Endodermal cell (in vitro differentiated cells): ENCODE measurements at regions not wholly inside any gene's neighbourhood (a gene's known extent, or its start where the extent isn't known, plus 50 kb on each side); places are given as distances from the start of the nearest gene placed in this dataset.

Experiments
- DNase-seq: peaks from one replicate; pipeline ENCODE4 v3.0.0-alpha.2; 2017
- H3K27ac ChIP-seq: 2 replicates; pipeline ENCODE4 v1.5.1; 2013; ENCODE audit warnings: mild to moderate bottlenecking, low read depth, low read length, moderate library complexity
- H3K27me3 ChIP-seq: 2 replicates; pipeline ENCODE4 v1.6.1; 2013; ENCODE audit warnings: mild to moderate bottlenecking, low read length, moderate library complexity; ENCODE audit not compliant: insufficient read depth, control insufficient read depth, poor library complexity, severe bottlenecking
- H3K36me3 ChIP-seq: 2 replicates; pipeline ENCODE4 v1.7.0; 2013; ENCODE audit warnings: mild to moderate bottlenecking, low read length, moderate library complexity; ENCODE audit not compliant: control insufficient read depth, insufficient read depth
- H3K4me1 ChIP-seq: one replicate; pipeline ENCODE4 v1.7.0; 2013; ENCODE audit warnings: low read length; ENCODE audit not compliant: control insufficient read depth, insufficient read depth
- H3K4me3 ChIP-seq: 2 replicates; pipeline ENCODE4 v1.5.1; 2013; ENCODE audit warnings: mild to moderate bottlenecking, low read length, moderate library complexity
- H3K9ac ChIP-seq: 2 replicates; pipeline ENCODE4 v1.6.1; 2013; ENCODE audit warnings: mild to moderate bottlenecking, low read length, moderate library complexity; ENCODE audit not compliant: poor library complexity, severe bottlenecking; ENCODE audit errors: extremely low read depth
- H3K9me3 ChIP-seq: 2 replicates; pipeline ENCODE4 v1.6.1; 2013; ENCODE audit warnings: mild to moderate bottlenecking, low read length, moderate library complexity; ENCODE audit not compliant: control insufficient read depth
- H3K27ac Mint-ChIP-seq: 2 replicates; pipeline ENCODE4 v1.8.0; 2020; ENCODE audit warnings: mixed read lengths
- H3K27me3 Mint-ChIP-seq: 2 replicates; pipeline ENCODE4 v1.8.0; 2021; ENCODE audit warnings: mild to moderate bottlenecking, mixed read lengths; ENCODE audit not compliant: insufficient read depth
- H3K36me3 Mint-ChIP-seq: 2 replicates; pipeline ENCODE4 v1.8.0; 2020; ENCODE audit warnings: low read depth, mixed read lengths
- H3K4me1 Mint-ChIP-seq: 2 replicates; pipeline ENCODE4 v1.8.0; 2020; ENCODE audit warnings: mixed read lengths
- H3K4me3 Mint-ChIP-seq: 2 replicates; pipeline ENCODE4 v1.8.0; 2020; ENCODE audit warnings: mild to moderate bottlenecking, moderate library complexity, mixed read lengths
- H3K9me3 Mint-ChIP-seq: 2 replicates; pipeline ENCODE4 v1.8.0; 2020; ENCODE audit warnings: mild to moderate bottlenecking, mixed read lengths
- CTCF ChIP-seq: fragments of 200-600 bp; sonication (generic); conservative IDR thresholded peaks from 2 replicates; pipeline ENCODE4 v1.5.0; 2021; ENCODE audit warnings: antibody characterized with exemption, mild to moderate bottlenecking
- WGBS, 2 experiments: methylation state at CpG; one replicate each; pipeline versions ENCODE4 v1.1.5 to v1.1.7; 2013; ENCODE audit warnings: missing lambda C conversion rate in 2 of 2, mixed read lengths in 1 of 2; ENCODE audit not compliant: insufficient coverage in 1 of 2, insufficient read length in 1 of 2; 5-methylcytosine and 5-hydroxymethylcytosine counted together

- 92 to 94% methylated on average over 4 of the region's 4 CpGs for WGBS, 2 experiments
- Mint-ChIP-seq H3K4me1 (peaks cover 28% of the 10 kb centered on the region), H3K9me3 (no peaks in the 10 kb centered on the region), H3K27ac (no peak overlapping the region), H3K36me3 (no peaks in the 10 kb centered on the region), H3K4me3 (no peak overlapping the region), H3K27me3 (peaks cover 27% of the 10 kb centered on the region)
- peaks cover 3% of the 10 kb centered on the region for H3K4me1 ChIP-seq
- no peak for DNase-seq
- no peak overlapping the region for H3K27ac ChIP-seq
- no peaks in the 10 kb centered on the region for H3K36me3 ChIP-seq
- TF ChIP-seq CTCF, result no peak
- no peak overlapping the region for H3K9ac ChIP-seq
- peaks cover 22% of the 10 kb centered on the region for H3K27me3 ChIP-seq
- H3K9me3 ChIP-seq, result no peaks in the 10 kb centered on the region
- H3K4me3 ChIP-seq, result no peak overlapping the region
Observed at GRCh38 chr15:38674448-38674847, 109.8 kb upstream of the RASGRP1 start.

- H3K4me1 ChIP-seq, result peaks cover 7% of the 10 kb centered on the region
- H3K27ac ChIP-seq, result no peak overlapping the region
- H3K27ac Mint-ChIP-seq, result no peak overlapping the region
- no peaks in the 10 kb centered on the region for H3K9me3 ChIP-seq
- DNase-seq, result no peak
- no peaks in the 10 kb centered on the region for H3K9me3 Mint-ChIP-seq
- H3K9ac ChIP-seq, result no peak overlapping the region
- no peak overlapping the region for H3K4me3 Mint-ChIP-seq
- TF ChIP-seq CTCF, result no peak
- H3K36me3 Mint-ChIP-seq, result no peaks in the 10 kb centered on the region
- peaks cover 11% of the 10 kb centered on the region for H3K4me1 Mint-ChIP-seq
- WGBS, 2 experiments, result 95% methylated on average over 2 of the region's 2 CpGs; no CpG with 5 or more reads in 1 of the 2 experiments
- H3K36me3 ChIP-seq, result no peaks in the 10 kb centered on the region
- no peak overlapping the region for H3K4me3 ChIP-seq
- peaks cover 22% of the 10 kb centered on the region for H3K27me3 ChIP-seq
- H3K27me3 Mint-ChIP-seq, result peaks cover 37% of the 10 kb centered on the region
Observed at GRCh38 chr15:38678281-38678680, 113.7 kb upstream of the RASGRP1 start.

GRCh38 chr15:38680775-38681174, 116.2 kb upstream of the RASGRP1 start:
- 96 to 100% methylated on average over 1 to 4 of the region's 5 CpGs for WGBS, 2 experiments
- DNase-seq, result no peak
- Histone ChIP-seq H3K9ac (no peak overlapping the region), H3K9me3 (no peaks in the 10 kb centered on the region), H3K27ac (no peak overlapping the region), H3K27me3 (peaks cover 29% of the 10 kb centered on the region), H3K36me3 (no peaks in the 10 kb centered on the region), H3K4me1 (peaks cover 7% of the 10 kb centered on the region), H3K4me3 (no peak overlapping the region)
- H3K4me1 Mint-ChIP-seq, result peaks cover 9% of the 10 kb centered on the region
- H3K36me3 Mint-ChIP-seq, result no peaks in the 10 kb centered on the region
- H3K9me3 Mint-ChIP-seq, result no peaks in the 10 kb centered on the region
- peaks cover 57% of the 10 kb centered on the region for H3K27me3 Mint-ChIP-seq
- H3K4me3 Mint-ChIP-seq, result no peak overlapping the region
- no peak overlapping the region for H3K27ac Mint-ChIP-seq
- no peak for TF ChIP-seq CTCF
